ENCODE measurements at regions not wholly inside any gene's neighbourhood (a gene's known extent, or its start where the extent isn't known, plus 50 kb on each side); places are given as distances from the start of the nearest gene placed in this dataset.
A peak's percentile ranks its signal among the peaks of the same experiment; 100 is the strongest.

DNA sequence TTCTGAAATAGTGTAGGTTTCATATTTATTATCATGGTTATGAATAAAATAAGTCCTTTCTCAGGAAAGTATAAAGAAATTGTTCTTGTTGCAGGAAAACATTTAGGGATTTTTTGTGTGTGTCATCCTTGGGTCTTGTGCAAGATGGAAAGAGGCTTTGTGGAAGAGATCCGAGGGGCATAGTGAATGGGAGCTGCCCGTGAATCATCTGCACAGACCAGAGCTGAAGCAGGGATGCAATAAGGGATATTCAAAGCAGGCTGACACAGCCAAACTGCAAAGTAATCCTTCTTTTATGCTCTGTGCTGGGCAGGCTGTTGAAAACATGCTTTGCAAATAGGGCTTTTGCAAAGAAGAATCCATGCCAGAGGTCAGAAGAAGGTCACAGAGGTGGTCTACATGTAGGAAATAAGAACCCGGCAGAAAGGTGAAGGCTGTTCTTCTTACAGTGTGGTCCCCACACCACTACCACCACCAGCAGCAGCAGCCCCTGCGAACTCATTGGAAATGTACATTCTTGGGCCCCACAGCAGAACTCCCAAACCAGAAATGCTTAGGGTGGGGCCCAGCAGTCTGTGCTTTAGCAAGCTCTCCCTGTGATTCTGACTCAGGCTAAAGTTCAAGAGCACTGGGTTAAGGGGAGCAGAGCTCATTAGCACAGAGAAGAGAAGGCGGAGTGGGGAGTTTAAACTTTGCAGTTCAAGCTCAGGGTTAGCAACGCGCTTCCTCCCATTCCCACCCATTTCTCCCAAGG is 237.6 kb downstream of the QKI start:
- Mint-ChIP-seq H3K36me3 (no peaks in the 10 kb centered on the region), H3K4me3 (no peak overlapping the region), H3K4me1 (peaks cover 0 to 5% (median 4%) of the 10 kb centered on the region in 3 donors), H3K27ac (no peak overlapping the region), H3K9me3 (peaks cover 0 to 3% (median 0%) of the 10 kb centered on the region in 7 donors), H3K27me3 (peaks cover 7 to 27% (median 8%) of the 10 kb centered on the region in 3 donors)
- ATAC-seq (ENCODE audit: low read depth in 2 of 2): no peak
- no peak for DNase-seq

DNA sequence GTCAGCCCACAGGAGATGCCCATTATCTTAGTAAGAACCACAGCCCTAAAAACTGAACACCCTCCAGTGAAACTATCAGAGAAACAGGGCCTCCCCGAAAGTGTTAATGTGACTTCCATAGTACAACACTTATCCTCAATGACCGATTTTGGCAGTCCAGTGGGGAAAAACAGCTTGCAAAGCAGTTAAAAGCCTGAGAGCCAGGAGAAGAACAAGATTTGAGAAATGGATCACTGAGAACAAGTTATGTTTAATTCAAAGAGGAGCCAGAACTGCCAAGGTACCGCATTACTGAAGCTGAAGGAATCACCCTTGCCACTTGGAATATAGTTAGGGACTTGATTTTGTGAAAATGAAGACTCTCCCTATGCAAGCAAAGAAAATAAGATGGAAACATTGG is 236.9 kb downstream of the QKI start:
- peaks cover 0 to 5% (median 4%) of the 10 kb centered on the region in 3 donors for H3K4me1 Mint-ChIP-seq
- H3K4me3 Mint-ChIP-seq: no peak overlapping the region
- ATAC-seq (ENCODE audit: low read depth in 2 of 2) (no peak), DNase-seq (no peak)
- no peaks in the 10 kb centered on the region for H3K36me3 Mint-ChIP-seq
- peaks cover 0 to 3% (median 0%) of the 10 kb centered on the region in 7 donors for H3K9me3 Mint-ChIP-seq
- peaks cover 7 to 25% (median 8%) of the 10 kb centered on the region in 3 donors for H3K27me3 Mint-ChIP-seq
- H3K27ac Mint-ChIP-seq: peak overlapping the region in 1 of 6 donors; percentile 65

DNA sequence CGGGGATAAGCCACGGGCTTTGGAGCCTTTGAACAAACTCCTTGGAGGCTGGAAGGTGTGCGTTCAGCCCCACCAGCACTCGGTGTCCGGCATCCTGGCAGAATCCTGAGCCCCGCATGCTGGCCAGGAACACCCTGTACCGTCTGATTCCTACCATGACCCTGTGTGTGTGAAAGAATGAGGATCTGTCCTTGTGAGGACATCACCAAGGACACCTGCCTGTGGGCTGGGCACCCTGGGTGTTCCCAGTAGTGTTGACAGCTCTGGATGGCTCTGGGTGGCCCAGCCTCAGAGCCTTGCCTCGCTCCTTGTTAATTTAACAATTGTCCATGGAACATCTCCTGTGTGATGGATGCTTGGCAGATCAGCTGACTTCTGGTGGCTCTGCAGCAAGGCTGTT is 234.3 kb downstream of the QKI start:
- Mint-ChIP-seq H3K27me3 (peaks cover 0 to 25% (median 8%) of the 10 kb centered on the region in 3 donors), H3K4me3 (no peak overlapping the region), H3K27ac (no peak overlapping the region), H3K4me1 (peaks cover 0 to 5% (median 4%) of the 10 kb centered on the region in 3 donors), H3K9me3 (peaks cover 0 to 3% (median 0%) of the 10 kb centered on the region in 7 donors), H3K36me3 (no peaks in the 10 kb centered on the region)
- ATAC-seq (ENCODE audit: low read depth in 2 of 2): no peak
- DNase-seq: no peak

DNA sequence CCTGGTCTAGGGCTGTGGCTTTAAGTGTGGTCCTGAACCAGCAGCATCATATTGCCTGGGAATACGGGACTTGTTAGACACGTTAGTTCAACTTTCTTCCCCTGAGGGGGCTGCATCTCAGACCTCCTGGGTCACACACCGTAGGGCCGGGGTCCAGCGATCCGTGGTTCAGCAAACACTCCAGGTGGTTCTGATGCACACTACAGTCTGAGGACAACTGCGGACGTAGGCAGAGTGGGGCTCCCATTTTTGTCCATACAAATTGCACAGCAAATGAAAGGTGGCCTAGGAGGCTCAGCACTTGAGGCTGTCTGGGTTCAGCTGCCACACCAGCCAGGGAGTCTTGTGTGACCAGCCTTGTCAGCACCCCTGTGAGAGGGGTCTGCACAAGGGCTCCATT is 233.1 kb downstream of the QKI start:
- ATAC-seq (ENCODE audit: low read depth in 2 of 2): no peak
- peaks cover 0 to 25% (median 8%) of the 10 kb centered on the region in 3 donors for H3K27me3 Mint-ChIP-seq

DNA sequence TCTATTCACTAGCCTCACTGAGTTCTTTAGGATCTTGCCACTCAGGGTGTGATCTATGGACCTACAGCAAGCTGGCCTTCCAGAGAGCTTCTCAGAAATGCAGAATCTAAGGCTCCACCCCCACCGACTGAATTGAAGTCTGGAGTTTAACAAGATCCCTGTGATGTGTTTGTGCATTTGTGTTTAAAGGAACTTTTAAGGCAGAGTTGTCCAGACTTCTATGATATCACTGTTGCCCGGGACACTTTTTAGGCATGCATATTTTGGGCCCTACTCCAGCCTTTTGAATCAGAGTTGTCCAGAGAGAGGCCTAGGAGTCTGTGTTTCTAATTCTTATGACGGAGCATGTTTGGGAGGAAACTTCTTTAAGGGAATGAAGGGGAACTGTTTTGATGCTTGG is 232.3 kb downstream of the QKI start:
- Mint-ChIP-seq H3K27ac (no peak overlapping the region), H3K27me3 (peaks cover 0 to 22% (median 8%) of the 10 kb centered on the region in 3 donors), H3K9me3 (peaks cover 0 to 3% (median 0%) of the 10 kb centered on the region in 7 donors), H3K36me3 (no peaks in the 10 kb centered on the region), H3K4me1 (peaks cover 0 to 5% (median 4%) of the 10 kb centered on the region in 3 donors), H3K4me3 (no peak overlapping the region)
- DNase-seq: no peak
- ATAC-seq (ENCODE audit: low read depth in 2 of 2): no peak

More for the DNA sequence above, 233.1 kb downstream of the QKI start:
- Mint-ChIP-seq H3K27ac (no peak overlapping the region), H3K36me3 (no peaks in the 10 kb centered on the region), H3K4me3 (no peak overlapping the region), H3K9me3 (peaks cover 0 to 3% (median 0%) of the 10 kb centered on the region in 7 donors), H3K4me1 (peaks cover 0 to 5% (median 4%) of the 10 kb centered on the region in 3 donors)
- DNase-seq: no peak

DNA sequence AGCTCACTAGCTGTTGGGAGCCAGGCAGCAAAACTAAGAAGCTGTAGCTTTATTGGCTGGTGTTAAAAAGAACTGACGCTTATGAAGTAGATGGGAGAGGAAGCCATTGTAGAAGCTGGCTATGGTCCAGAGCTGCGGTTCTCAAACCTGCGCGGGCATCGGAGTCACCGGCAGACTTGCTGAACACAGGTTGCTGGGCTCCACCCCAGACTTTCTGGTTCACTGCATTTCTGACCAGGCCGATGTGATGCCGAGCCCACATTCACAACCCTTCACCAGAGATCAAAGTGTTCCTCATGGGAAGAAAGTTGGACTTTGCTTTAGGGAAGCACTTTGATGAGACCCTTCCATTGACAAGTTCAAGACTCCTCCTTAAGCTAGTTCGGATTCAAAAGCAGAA is 231.6 kb downstream of the QKI start:
- Mint-ChIP-seq H3K4me1 (peaks cover 0 to 5% (median 4%) of the 10 kb centered on the region in 3 donors), H3K27me3 (peaks cover 0 to 15% (median 8%) of the 10 kb centered on the region in 3 donors), H3K9me3 (peaks cover 0 to 3% (median 0%) of the 10 kb centered on the region in 7 donors), H3K27ac (no peak overlapping the region), H3K36me3 (no peaks in the 10 kb centered on the region), H3K4me3 (no peak overlapping the region)
- DNase-seq (no peak), ATAC-seq (ENCODE audit: low read depth in 2 of 2) (no peak)

DNA sequence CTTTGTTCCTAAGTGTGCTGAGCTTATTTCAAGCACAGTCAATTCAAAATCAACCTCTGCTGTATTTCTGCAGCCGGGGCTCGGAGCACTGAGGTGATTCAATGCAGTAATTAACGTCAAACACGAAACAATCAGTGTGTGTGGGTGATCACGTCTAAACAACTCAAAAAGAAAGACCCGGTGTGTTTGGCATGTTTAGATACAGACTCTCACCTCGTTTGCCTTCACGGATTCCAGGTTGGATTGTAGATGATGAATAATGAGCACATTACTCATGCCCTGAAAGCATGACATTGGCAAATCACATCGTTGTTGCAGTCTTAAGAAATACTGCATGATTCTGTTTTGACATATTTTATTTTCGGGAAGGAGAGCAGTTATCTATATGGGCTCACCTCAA is 231.0 kb downstream of the QKI start:
- Mint-ChIP-seq H3K27ac (no peak overlapping the region), H3K36me3 (no peaks in the 10 kb centered on the region), H3K4me1 (peaks cover 0 to 5% (median 4%) of the 10 kb centered on the region in 3 donors), H3K27me3 (peaks cover 0 to 15% (median 8%) of the 10 kb centered on the region in 3 donors), H3K4me3 (no peak overlapping the region), H3K9me3 (peaks cover 0 to 3% (median 0%) of the 10 kb centered on the region in 7 donors)
- ATAC-seq (ENCODE audit: low read depth in 2 of 2): no peak
- DNase-seq: no peak

DNA sequence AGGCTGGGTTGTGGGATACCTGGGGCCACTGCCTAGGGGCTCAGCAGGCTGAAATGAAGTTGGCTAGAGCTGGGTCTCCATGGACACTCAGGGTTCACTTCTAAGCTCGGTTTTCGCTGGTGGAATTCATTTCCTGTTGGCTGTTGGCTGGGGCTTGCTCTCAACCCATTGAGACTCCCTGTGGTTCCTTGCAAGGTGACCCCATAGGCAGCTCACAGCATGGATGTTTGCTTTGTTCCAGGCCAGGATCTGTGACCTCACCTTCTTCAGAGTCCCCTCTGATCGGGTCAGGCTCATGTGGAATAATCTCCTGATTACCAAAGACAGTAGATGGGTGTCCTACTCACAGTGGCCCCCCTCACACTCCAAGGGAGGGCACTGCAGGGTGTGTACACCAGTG is 229.3 kb downstream of the QKI start:
- no peaks in the 10 kb centered on the region for H3K36me3 Mint-ChIP-seq
- no peak for DNase-seq
- H3K27me3 Mint-ChIP-seq: peaks cover 0 to 9% (median 4%) of the 10 kb centered on the region in 3 donors
- H3K4me1 Mint-ChIP-seq: no peaks in the 10 kb centered on the region
- H3K4me3 Mint-ChIP-seq: no peak overlapping the region
- no peak for ATAC-seq (ENCODE audit: low read depth in 2 of 2)
- no peak overlapping the region for H3K27ac Mint-ChIP-seq
- H3K9me3 Mint-ChIP-seq: peaks cover 0 to 2% (median 0%) of the 10 kb centered on the region in 7 donors

DNA sequence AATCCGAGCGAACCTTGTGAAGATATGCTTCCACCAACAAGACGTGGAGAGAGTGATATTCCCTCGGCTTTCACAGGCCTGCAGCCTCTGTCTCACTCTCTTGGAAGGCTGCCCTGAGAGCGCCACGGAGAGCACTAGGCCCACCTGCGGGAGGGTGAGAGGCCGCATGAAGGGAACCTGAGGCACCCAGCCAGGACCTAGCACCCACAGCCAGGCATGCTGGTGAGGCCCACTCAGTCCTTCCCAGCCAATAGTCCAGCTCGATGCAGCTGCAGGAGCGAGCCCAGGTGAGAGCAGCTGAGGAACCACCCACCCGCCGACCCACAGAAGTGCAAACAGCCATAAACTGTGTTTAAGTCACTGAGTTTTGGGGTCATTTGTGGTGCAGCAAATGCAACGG is 227.2 kb downstream of the QKI start:
- Mint-ChIP-seq H3K27ac (no peak overlapping the region), H3K4me3 (no peak overlapping the region), H3K4me1 (no peaks in the 10 kb centered on the region), H3K36me3 (no peaks in the 10 kb centered on the region), H3K9me3 (peaks cover 0 to 2% (median 0%) of the 10 kb centered on the region in 7 donors), H3K27me3 (peaks cover 0 to 13% (median 4%) of the 10 kb centered on the region in 3 donors)
- no peak for DNase-seq
- ATAC-seq (ENCODE audit: low read depth in 2 of 2): no peak

DNA sequence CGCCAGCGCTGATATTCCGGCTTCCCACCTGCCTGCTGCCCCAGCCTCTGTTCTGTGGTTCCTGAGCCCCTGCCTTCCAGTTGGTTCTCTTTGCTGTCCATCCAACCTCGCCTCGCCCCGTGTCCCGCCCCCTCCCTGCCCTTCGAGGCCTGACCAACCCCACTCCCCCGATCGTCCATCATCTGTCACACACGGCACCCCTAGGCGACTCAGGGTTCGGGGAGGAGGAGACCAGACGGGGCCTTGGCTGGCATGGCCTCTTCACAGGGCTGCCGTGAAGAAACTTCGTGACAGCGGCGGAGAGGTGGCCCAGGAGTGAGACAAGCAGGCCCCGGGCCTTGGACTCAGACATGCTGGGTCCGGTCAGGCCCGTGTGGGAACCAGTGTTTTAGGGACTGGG is 226.1 kb downstream of the QKI start:
- no peak overlapping the region for H3K27ac Mint-ChIP-seq
- no peaks in the 10 kb centered on the region for H3K9me3 Mint-ChIP-seq
- ATAC-seq (ENCODE audit: low read depth in 2 of 2) (no peak), DNase-seq (no peak)
- peaks cover 1 to 16% (median 8%) of the 10 kb centered on the region in 3 donors for H3K27me3 Mint-ChIP-seq
- H3K36me3 Mint-ChIP-seq: no peaks in the 10 kb centered on the region
- no peaks in the 10 kb centered on the region for H3K4me1 Mint-ChIP-seq
- H3K4me3 Mint-ChIP-seq: no peak overlapping the region

DNA sequence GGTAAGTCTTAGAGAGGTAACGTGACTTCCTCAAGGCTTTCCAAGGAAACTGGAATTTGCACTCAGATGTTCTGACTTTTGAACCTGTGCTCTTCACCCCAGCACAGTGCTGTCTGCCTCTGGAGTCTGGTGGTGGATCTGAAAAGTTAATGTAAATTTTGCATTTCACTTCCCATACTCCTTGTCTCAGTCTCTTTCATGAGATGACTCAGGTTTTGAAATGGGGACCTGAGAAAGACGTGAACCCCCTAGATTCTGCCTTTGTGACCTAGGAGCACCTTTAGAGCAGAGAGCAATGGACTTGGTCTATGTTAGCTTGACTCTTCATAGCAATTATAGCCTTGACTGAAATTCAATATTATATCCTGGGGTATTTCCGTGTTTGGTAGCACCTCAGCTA is 223.0 kb downstream of the QKI start:
- ATAC-seq (ENCODE audit: low read depth in 2 of 2) (no peak), DNase-seq (no peak)
- Mint-ChIP-seq H3K36me3 (peaks cover 0 to 6% of the 10 kb centered on the region in 2 donors), H3K4me3 (no peak overlapping the region), H3K27ac (no peak overlapping the region), H3K4me1 (no peaks in the 10 kb centered on the region), H3K9me3 (peaks cover 0 to 4% (median 2%) of the 10 kb centered on the region in 7 donors), H3K27me3 (peaks cover 18 to 28% (median 22%) of the 10 kb centered on the region in 3 donors)

DNA sequence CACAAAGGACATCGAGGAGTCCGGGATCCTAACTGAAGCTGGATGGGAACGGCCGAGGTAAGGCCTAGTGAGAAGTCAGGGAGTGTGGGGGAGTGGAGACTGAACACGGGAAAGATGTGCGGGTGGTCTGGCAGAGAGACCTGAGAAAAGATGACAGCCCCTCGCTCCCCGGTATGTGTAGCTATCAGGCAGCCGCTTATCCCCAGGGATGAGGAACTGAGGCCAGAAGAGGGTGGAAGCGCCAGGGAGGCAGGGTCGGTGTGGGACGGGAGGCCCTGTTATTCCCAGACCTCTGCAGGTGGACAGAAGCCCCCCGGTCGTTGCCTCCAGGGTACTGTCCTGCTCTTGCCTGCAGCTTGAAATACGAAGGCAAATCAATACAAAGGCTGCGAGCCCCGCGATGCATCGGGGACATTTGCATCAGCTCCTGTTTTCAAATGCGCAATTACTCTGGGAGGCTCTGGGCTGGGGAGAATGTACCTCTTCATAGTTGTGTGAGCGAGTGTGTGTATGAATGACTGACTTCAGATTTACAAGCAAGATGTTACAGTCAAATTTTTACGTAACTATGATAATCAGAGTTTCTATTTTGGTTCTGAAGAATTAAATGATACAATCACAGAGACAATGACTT is 221.3 kb downstream of the QKI start:
- Mint-ChIP-seq H3K4me3 (no peak overlapping the region), H3K36me3 (peaks cover 0 to 6% of the 10 kb centered on the region in 2 donors)
- ATAC-seq (ENCODE audit: low read depth in 2 of 2): no peak

DNA sequence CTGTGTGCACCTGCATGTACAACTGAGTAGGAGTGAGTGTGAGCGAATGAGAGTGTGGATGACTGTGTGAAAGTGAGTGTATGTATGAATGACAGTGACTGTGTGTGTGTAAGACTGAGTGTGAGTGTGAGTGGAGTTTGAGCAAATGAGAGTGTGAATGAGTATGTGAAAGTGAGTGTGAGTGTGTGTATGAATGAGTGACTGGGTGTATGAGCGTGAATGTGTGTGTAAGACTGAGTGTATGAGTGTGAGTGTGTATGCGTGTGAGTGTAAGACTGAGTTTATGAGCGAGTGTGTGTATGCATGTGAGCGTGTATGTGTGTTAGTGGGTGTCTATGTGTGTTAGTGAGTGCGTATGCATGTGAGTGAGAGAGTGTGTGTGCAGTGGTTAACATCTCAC is 220.8 kb downstream of the QKI start:
- H3K4me3 Mint-ChIP-seq: peak overlapping the region in 1 of 8 donors; percentile 0
- DNase-seq (no peak), ATAC-seq (ENCODE audit: low read depth in 2 of 2) (no peak)
- peak overlapping the region in 1 of 6 donors; percentile 37 for H3K27ac Mint-ChIP-seq
- H3K4me1 Mint-ChIP-seq: no peaks in the 10 kb centered on the region
- peaks cover 27 to 47% (median 29%) of the 10 kb centered on the region in 3 donors for H3K27me3 Mint-ChIP-seq
- H3K9me3 Mint-ChIP-seq: peaks cover 0 to 5% (median 2%) of the 10 kb centered on the region in 7 donors
- peaks cover 0 to 6% of the 10 kb centered on the region in 2 donors for H3K36me3 Mint-ChIP-seq

More for the DNA sequence above, 221.3 kb downstream of the QKI start:
- no peak overlapping the region for H3K27ac Mint-ChIP-seq
- peaks cover 27 to 44% (median 29%) of the 10 kb centered on the region in 3 donors for H3K27me3 Mint-ChIP-seq
- H3K4me1 Mint-ChIP-seq: no peaks in the 10 kb centered on the region
- H3K9me3 Mint-ChIP-seq: peaks cover 0 to 5% (median 2%) of the 10 kb centered on the region in 7 donors
- no peak for DNase-seq
